ENCODE measurements at regions not wholly inside any gene's neighbourhood (a gene's known extent, or its start where the extent isn't known, plus 50 kb on each side); places are given as distances from the start of the nearest gene placed in this dataset.

- DNase-seq (ENCODE audit: low read depth, low spot score): no peak
- no peak overlapping the region for H3K27ac ChIP-seq
Measured at GRCh38 chr1:25043228-25043580, 113.1 kb upstream of the RUNX3 start.

DNA sequence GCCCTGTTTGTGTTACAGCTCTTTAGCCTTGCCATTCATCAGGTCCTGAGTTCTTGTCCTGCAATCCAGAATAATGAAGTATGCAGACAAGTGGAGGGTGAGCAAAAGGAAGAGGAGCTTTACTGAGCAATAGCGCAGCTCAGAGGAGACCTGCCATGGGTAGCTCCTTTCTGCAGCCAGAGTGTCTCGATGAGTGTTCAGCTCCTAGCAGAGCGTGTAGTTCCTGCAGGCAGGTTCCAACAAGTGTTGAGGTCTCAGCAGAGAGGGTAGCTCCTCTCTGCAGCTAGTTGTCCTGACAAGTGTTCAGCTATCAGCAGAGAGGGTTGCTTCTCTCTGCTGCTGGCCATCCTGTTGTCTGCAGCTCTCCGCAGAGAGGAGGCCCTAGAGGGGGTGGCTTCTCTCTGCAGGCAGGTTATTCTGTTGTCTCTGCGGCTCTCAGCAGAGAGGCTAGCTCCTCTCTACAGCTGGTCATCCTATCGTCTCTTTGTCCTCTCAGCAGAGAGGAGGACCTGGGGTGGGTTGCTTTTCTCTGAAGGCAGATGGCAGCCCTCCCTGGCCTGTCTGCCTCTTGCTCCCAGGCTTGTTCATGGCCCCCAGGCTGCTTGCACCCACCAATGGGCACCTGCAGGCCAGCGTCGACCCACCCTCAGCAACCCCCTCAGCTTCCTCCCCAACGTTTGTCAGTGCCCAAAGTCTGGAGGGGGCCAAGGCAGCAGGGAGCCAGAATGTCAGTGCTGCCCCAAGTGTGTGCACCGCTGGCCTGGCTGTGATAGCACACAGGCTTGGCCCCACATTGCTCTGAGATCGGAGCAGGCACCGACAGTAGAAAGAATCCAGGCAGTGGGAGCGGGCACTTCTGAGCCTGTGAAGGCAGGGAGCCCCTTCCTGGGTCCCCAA is 112.5 kb upstream of the RUNX3 start:
- DNase-seq (ENCODE audit: low read depth, low spot score): peak; percentile 37

DNA sequence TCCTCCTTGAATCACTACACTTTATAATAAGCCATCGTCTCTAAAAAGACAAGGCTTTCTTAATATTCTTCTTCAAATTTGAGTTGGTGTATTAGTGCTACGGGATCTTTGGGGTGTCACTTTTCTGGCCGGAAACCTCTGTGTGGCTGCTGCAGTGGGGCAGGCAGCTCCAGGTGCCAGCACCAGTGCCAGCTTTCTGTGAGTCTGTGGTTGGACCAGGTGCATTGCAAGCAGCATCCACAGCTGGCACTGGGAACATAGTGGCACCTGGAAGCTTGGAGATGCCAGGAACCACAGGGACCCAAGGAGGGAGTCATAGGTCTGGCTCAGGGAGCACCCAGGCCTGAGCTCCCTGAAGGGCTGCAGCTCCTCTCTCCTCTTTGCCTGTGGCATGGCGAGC is 111.8 kb upstream of the RUNX3 start:
- DNase-seq (ENCODE audit: low read depth, low spot score): no peak
- H3K27ac ChIP-seq: no peak overlapping the region

More for the DNA sequence above, 112.5 kb upstream of the RUNX3 start:
- no peak overlapping the region for H3K27ac ChIP-seq

DNA sequence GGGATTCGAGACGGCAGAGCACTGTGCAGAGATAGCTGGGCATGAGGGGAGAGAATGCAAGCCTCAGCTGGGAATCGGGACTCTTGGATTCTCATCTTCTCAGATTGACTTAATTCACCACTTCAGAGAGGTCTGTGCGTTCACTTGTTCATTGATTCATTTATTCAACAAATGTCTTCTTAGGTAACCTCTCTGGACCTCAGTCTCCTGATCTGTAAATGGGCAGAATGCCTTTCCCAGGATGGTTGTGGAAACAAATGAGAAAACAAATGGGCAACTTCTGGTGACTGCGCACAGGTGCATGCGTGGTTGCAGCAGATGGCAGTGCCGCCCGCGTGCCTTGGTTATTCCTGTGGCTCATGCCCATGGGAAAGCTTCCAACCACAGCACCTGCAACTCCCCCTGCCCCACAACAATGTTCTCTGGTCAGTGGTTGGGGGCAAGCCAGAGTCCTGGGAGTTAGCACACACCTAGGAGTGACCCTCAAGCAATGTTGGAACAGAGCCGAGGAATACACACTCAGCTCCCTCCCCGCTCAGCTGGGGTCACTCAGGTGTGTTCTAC is 110.1 kb upstream of the RUNX3 start:
- no peak overlapping the region for H3K27ac ChIP-seq
- DNase-seq (ENCODE audit: low read depth, low spot score): no peak

- no peak overlapping the region for H3K27ac ChIP-seq
- no peak for DNase-seq (ENCODE audit: low read depth, low spot score)
Measured at GRCh38 chr1:25039229-25039628, 109.2 kb upstream of the RUNX3 start.

- H3K27ac ChIP-seq: no peak overlapping the region
- no peak for DNase-seq (ENCODE audit: low read depth, low spot score)
Measured at GRCh38 chr1:25038699-25039098, 108.6 kb upstream of the RUNX3 start.

DNA sequence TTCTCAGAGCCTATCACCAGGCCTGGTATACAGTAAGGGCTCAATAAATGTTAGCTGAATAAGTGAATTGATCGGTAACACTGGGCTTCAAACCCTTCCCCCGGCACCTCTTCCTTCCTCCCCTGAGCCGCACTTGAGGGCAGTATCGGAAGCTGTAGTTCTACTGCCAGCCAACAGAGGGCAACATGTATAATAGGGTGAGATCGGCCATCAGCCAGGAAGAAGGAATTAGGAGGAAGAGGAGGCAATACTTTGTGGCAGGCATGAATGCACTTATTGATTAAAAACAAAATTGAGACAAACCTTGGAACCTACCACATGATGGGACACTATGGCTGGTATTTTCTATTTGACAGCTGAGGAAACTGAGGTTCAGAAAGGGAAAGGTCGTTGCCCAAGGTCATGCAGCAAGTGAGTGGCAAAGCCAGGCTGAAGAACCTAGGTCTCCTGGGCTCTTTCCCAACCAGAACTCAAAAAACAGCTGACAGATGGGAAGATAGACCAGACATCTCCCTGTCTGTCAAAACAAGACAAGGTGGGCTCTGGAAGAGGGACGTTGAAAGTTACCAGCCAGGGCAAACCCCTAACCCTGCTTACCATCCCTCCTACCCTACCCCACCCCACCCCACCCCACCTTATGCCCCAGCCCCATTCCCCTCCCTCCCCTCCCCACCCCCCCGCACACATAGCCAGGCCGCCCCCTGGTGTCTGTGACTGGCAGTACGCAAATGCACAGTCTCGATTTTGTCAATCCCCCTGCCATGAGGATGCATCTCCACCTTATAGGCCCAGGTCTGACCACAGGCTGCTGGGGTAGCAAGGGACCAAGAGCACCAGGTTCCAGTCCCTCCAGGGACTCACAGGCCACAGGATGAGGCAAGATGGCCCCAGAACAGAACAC is 107.3 kb upstream of the RUNX3 start:
- no peak for DNase-seq (ENCODE audit: low read depth, low spot score)
- no peak overlapping the region for H3K27ac ChIP-seq

DNA sequence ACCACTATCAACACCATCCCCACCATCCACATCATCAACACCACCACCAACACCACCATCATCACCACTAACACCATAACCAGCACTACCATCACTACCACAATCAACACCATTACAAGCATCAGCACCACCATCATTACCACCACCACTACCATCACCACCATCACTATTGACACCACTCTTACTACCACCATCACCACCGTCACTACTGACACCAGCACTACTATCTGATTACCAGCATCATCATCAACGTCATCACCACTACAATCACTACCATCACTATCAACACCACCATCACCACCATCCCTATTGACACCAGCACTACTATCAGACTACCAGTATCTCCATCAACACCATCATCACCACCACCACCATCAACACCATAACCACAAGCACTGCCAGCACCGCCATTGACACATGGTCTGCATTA is 106.1 kb upstream of the RUNX3 start:
- no peak for DNase-seq (ENCODE audit: low read depth, low spot score)
- H3K27ac ChIP-seq: no peak overlapping the region

DNA sequence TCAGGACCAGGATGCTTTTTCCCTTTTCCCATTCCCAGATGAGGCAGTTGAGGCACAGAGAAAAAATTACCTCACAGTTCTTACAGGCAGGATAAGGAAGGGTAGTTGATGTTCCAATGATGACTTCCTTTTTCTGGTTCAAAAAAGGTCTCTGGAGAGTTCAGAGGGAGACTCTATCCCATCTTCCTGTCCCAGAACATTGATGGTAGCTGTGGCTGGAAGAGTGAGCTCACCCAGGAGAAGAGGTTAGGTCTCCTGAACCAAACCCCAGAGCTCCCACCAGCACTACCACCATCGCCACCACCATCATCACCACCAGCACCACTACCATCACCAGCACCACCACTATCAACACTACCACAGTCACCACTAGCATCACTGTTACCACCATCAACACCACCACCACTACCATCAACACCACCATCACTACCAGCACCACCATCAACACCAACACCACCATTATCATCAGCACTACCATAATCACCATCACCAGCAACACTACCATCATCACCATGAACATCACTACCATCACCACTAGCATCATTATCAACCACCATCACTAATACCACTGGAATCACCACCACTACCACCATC is 105.5 kb upstream of the RUNX3 start:
- no peak overlapping the region for H3K27ac ChIP-seq
- no peak for DNase-seq (ENCODE audit: low read depth, low spot score)

- no peak overlapping the region for H3K27ac ChIP-seq
Measured at GRCh38 chr1:25034736-25035522, 104.9 kb upstream of the RUNX3 start.

DNA sequence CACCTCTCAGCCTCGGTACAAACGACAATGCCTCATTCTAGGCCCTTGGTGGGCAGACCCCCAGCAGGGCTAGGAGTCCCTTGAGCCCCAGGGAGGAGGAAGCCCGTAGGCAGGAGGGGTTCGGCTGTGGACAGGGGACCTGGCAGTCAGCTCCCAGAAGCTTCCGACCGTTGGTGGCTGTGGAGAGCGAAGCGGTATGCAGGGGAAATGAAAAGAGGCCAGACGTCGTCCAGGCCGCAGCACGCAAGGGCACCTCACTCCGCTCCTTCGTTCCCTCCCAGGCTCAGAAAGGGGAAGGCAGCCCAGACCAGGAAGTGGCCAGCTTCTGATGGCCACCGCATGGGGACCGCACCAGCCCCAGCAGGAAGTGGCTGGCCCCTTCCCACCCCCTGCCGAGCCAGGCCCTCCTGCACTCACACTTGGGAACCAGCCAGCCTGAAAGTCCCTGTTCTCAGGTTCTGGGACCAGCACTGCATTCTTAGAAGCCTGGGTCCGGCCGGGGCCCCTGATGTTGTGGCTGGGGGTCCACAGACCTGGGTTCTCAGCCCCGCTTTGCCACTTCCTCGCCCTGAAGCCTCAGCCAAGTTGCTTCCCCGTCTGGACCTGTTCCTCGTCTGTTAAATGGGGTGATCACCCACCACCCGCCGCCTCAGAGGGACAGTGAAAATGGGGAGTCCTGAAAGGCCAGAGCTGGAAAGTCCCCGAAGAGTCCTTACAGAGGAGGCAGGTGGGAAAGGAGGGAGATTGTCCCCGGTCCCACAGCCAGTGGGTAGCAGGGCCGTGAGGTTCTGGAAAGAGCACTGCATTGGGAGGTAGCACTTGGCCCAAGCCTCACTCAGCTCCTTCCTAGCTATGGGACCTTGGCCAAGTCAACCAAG is 104.0 kb upstream of the RUNX3 start:
- DNase-seq (ENCODE audit: low read depth, low spot score): no peak
- no peak overlapping the region for H3K27ac ChIP-seq

More at GRCh38 chr1:25034736-25035522, 104.9 kb upstream of the RUNX3 start:
- no peak for DNase-seq (ENCODE audit: low read depth, low spot score)

GRCh38 chr1:25033030-25033827 is 103.2 kb upstream of the RUNX3 start:
- no peak overlapping the region for H3K27ac ChIP-seq
- no peak for DNase-seq (ENCODE audit: low read depth, low spot score)

DNA sequence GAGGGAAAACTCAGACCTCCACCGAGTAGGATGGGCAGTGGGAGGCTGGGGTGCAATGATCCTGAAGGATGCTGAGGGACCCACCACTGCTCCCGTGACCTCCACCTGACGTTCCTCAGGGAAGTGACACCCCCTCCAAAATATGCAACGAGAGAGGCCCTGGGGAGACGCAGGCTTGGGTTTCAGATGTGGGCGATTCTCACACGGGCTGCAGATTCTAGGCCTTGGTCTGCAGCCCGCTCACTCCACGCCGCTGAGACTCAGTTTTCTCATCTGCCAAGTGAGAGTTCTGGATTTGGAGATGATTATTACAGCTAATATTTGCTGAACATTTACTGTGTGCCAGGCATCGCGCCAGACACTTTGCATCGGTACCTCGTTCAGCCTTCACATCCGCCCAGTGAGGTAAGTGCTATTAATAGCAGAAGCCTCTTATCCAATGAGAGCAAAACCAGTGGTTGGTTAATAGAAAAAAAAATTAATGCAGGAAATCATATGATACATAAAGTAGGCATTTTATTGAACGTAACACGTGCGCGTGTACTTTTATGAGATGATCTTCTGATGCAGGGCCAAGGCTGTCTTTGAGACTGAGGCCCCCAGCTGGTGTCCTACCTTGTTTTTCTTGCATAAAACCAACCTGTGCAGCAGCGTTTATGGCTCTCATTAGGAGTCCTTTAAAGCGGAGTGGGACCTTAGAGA is 102.0 kb upstream of the RUNX3 start:
- peak; percentile 77 for DNase-seq (ENCODE audit: low read depth, low spot score)
- H3K27ac ChIP-seq: peak overlapping the region; percentile 28

GRCh38 chr1:25031601-25031965 is 101.5 kb upstream of the RUNX3 start:
- peak overlapping the region; percentile 28 for H3K27ac ChIP-seq
- no peak for DNase-seq (ENCODE audit: low read depth, low spot score)

- H3K27ac ChIP-seq: no peak overlapping the region
- peak; percentile 70 for DNase-seq (ENCODE audit: low read depth, low spot score)
Measured at GRCh38 chr1:25030674-25031589, 100.9 kb upstream of the RUNX3 start.

DNA sequence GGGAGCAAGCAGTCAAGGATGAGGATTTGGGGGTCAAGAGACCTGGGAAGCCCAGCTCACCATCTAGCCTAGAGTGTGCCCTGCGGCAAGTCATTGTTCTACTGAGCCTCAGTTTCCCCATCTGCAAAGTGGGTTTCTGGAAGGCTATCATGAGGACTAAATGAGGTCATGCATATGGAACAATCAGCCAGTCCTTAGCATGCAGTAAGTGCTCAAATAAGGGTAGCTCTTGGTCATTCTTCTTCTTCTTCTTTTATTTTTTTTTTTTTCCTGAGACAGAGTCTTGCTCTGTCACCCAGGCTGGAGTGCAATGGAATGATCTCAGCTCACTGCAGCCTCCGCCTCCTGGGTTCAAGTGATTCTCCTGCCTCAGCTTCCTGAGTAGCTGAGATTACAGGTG is 99.9 kb upstream of the RUNX3 start:
- DNase-seq (ENCODE audit: low read depth, low spot score): no peak
- H3K27ac ChIP-seq: no peak overlapping the region

All from epithelial cell of prostate (primary cell).